Skeletal muscle cell (primary cell): ENCODE measurements at regions not wholly inside any gene's neighbourhood (a gene's known extent, or its start where the extent isn't known, plus 50 kb on each side); places are given as distances from the start of the nearest gene placed in this dataset.
"Not testable (repeated sequence)": the region's sequence is repeated elsewhere in the genome, so short reads cannot be mapped to it uniquely, and the experiment has no call there.

ENCODE experiments used
- DNase-seq: peaks from one replicate; pipeline ENCODE4 v3.0.0-alpha.2; 2010; ENCODE audit warnings: low read depth
- H3K4me3 ChIP-seq: 2 replicates; pipeline ENCODE4 v1.5.1; 2011; ENCODE audit warnings: low read depth, mild to moderate bottlenecking, control low read depth, low read length, moderate library complexity

GRCh38 chr14:28398506-28398905, 368.1 kb upstream of the FOXG1 start:
- DNase-seq = no peak
- no peak overlapping the region for H3K4me3 ChIP-seq

DNA sequence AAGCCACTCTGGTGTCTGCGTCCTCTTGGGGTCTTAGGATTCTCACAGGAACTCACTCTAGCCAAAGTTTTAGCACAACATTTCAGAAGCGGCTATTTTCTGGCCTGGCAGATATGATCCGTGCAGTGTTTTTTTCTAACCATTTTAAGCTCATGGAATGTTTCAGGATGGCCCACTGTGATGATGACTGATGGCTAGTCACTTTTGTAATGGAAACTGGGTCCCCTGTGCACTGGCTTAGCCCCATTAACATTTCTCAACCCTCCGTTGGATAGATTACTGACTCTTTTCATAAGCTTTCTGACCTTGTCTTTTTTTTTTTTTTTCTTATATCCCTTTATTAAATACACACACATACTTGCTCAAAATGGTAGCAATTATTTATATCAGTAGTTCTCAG, 364.9 kb upstream of the FOXG1 start:
- H3K4me3 ChIP-seq, DNase-seq: not testable (repeated sequence)

GRCh38 chr14:28406196-28406595, 360.4 kb upstream of the FOXG1 start:
- no peak overlapping the region for H3K4me3 ChIP-seq
- peak; percentile 20 for DNase-seq

GRCh38 chr14:28407031-28407825, 359.4 kb upstream of the FOXG1 start:
- DNase-seq = no peak
- H3K4me3 ChIP-seq = no peak overlapping the region

DNA sequence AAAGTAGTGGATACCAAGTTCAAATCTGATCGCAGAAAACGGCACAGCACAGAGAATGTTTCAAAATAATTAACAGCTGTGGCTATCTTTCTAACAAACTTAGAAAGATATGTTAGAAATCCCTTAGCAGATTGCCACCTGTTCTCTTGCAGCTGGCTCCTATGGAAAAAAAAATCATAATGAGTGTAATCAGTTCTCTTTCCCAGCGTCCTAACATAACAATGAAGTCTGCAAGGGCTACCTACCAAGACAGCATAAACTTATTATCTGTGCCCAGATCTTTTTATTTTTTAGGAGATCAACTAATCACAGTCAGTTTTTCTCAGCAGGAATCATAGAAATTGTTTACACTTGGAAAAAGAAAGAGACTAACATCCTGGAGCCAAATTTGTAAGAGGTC, 358.6 kb upstream of the FOXG1 start:
- DNase-seq = no peak
- no peak overlapping the region for H3K4me3 ChIP-seq

DNA sequence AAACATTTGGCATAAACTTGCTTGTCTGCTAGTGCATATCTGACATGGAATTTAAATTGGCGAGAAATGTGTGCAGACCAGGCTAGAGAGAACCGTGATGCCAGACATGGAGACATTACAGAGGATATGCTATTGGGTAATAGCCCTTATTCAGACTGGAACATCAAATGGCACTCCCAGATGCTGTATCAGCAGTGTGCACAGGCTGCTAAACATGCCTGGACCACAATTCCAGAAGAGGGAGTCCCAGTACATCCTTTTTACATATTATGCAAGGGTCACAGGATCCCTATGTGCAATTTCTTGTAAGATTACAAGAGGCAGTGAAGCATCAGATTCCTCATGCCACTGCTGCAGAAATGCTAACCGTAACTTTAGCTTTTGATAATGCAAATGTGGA, 354.5 kb upstream of the FOXG1 start:
- H3K4me3 ChIP-seq = no peak overlapping the region
- DNase-seq = no peak

- DNase-seq = no peak
- H3K4me3 ChIP-seq = no peak overlapping the region
These were observed 339.6 kb upstream of the FOXG1 start for GRCh38 chr14:28426960-28427359.

DNA sequence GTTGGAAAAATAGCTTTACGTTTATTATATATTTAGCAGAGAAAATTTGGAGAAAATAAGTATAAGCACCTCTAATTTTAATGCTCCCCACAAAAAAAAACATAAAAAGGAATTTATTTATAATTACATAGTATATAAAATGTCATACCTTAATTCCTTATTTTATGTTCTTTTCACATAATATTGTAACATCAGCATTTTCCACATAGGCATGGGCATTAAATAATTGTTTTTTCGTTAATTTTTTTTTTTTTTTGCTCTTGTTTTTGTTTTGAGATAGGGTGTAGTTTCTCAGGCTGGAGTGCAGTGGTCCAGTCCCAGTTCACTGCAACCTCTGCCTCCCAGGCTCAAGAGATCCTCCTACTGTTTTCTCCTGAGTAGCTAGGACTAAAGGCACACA, 329.8 kb upstream of the FOXG1 start:
- DNase-seq = no peak
- H3K4me3 ChIP-seq = no peak overlapping the region

DNA sequence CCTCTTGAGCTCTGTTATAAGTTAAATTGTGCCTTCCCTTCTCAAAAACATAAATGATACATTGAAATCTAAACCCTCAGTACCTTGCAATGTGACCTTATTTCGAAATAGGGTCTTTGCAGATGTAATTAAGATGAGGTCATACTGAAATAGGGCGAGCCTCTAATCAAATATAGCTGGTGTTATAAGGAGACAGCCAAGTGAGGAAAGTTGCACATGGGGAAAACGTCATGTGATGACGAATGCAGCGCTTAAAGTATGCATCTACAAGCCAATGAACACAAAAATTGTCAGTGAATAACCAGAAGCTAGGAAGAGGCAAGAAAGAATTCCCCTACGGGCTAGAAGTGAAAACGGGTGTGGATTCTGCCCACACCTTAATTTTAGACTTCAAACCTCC, 305.2 kb upstream of the FOXG1 start:
- DNase-seq = peak; percentile 78
- no peak overlapping the region for H3K4me3 ChIP-seq

DNA sequence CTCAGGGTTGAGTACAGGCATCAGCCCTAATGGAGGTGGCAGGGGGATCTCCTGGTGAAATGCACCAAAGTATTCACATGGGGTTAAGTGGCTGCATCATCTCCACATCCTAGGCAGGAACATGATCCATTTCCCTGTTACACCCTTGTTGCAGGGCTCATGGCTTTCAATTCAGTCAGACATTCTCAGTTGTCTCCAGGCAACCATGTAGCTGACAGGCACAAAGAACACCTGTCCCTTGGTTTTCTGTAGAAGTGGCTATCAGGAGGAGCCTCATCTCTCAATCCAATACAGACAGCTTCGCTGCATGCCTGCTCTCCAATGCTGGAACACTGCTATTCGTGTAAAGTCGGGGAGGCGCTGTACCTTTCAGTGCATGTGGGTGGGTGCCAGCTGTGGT, 299.0 kb upstream of the FOXG1 start:
- H3K4me3 ChIP-seq = no peak overlapping the region
- DNase-seq = no peak

- H3K4me3 ChIP-seq = no peak overlapping the region
- no peak for DNase-seq
These were observed 298.1 kb upstream of the FOXG1 start for GRCh38 chr14:28468191-28469151.

DNA sequence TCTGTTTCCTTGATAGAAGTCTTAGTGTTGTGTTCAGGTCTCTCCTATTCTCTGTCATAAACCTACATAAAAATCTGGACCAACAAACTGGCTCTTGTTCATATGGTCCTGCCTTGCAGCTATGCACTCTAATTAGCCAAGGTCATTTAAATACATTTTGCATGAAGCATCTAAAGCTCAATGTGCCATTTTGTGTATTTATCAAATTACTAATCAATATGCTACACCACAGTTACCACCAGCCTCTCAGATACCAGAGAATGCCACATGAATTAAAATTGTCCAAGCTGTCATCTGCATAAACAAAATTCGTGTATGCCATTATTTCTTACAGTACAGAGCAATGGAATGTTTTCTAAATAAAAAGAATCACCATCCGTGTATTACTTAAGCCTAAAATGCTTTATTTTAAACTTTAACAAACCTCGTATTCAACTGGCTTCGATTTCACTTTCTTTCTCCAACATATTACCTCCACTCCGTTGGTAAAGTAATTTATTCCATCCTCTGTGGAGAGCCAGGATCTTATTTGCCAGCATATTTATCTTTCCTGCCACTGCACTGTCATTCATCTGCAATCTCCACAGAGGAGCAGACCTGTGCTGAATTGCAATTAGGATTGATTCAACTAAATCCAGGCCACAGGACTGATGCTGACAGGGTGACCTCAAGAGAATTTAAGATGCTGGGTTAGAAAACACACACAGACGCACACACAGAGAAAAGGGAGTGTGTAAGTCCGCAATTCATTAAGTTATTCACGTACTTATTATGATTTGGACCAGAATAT, 284.1 kb upstream of the FOXG1 start:
- DNase-seq = no peak
- H3K4me3 ChIP-seq = no peak overlapping the region

DNA sequence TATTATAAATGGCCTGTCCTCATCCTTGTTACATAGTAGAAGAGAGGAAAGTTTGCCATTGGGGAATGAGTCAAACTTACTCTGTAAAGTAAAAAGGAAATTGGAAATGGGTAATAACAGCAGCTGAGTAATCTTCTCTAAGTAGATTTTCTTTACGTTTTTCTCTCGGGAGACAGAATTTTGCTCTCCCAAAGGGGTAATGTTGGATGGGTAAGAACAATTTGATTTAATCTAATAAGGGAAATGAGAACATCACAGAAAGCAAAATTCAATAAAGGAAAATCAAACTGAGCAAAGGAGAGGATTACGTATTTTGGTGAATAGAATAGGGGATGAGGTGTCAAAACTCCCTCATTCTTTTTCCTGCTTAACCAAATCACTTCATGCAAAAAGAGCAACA, 283.1 kb upstream of the FOXG1 start:
- no peak for DNase-seq
- H3K4me3 ChIP-seq = no peak overlapping the region

GRCh38 chr14:28488684-28489083, 277.9 kb upstream of the FOXG1 start:
- H3K4me3 ChIP-seq = no peak overlapping the region
- DNase-seq = no peak

GRCh38 chr14:28493516-28493915, 273.1 kb upstream of the FOXG1 start:
- DNase-seq = no peak
- H3K4me3 ChIP-seq = no peak overlapping the region

DNA sequence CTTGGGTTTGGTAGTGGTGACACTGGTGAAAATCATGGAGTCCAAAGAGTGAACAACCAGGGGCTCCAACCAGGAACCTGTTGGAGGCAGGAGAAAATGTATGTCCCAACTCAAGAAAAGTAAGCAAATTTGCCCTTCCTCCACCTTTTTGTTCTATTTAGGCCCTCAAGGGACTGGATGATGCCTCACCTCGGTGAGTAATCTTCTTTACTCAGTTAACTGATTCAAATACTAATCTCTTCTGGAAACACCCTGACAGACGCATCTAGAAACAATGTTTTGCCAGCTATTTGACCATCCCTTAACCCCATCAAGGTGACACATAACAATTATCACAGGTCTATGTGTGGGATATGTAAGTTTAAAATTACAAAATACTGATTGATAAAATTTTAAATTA, 272.4 kb upstream of the FOXG1 start:
- DNase-seq = peak; percentile 36
- H3K4me3 ChIP-seq = no peak overlapping the region

DNA sequence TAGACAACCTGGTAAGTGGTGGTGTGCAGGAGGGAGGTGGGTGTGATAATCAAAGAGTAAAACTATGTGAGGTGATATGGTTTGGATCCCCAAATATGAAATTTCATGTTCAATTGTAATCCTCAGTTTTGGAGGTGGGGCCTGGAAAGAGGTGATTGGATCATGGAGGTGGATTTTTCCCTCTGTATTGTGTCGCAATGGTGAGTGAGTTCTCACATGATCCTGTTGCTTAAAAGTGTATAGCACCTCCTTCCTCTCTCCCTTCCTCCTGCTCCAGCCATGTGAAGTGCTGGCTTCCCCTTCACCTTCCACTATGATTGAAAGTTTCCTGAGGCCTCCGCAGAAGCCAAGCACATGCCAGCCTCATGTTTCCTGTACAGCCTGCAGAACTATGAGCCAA, 270.2 kb upstream of the FOXG1 start:
- no peak overlapping the region for H3K4me3 ChIP-seq
- no peak for DNase-seq

DNA sequence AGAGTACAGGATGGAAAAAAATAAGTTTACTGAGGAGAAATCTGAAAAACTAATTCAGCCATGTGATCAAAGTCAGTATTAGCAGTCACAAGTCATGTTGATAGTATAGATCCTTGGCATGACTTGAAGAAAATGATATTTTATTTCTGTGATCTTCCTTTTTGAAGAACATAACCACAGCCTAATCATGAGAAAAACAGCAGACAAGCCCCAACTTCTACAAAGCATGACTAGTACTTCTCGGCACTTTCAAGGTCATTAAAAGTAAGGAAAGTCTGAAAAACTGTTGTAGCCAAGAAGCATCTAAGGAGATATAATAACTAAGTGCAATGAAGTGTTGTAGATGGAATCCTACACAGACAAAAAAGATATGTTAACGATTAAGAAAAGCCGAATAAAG, 264.1 kb upstream of the FOXG1 start:
- no peak overlapping the region for H3K4me3 ChIP-seq
- DNase-seq = no peak

GRCh38 chr14:28515571-28515970, 251.0 kb upstream of the FOXG1 start:
- peak; percentile 73 for DNase-seq

DNA sequence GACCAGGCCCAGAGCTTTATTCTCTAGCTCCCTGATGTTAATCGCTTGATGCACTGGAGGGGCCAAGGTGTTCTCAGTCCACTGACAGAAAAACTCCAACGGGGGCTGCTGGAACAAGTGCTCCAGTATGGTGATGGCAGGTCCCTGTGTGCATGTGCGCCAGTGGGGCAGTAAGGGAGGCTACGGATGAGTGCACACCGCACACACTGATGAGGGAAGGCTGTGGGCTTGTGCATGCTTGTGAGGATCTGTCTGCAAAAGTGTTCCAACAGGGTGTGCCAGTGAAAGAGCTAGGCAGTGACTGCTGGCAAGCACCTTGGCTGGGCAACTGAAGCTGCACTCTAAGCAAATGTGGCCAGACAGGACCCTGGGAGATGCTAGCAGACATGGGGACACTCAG, 229.7 kb upstream of the FOXG1 start:
- DNase-seq = no peak
- H3K4me3 ChIP-seq = no peak overlapping the region

More at GRCh38 chr14:28515571-28515970, 251.0 kb upstream of the FOXG1 start:
- no peak overlapping the region for H3K4me3 ChIP-seq
